ENCODE measurements at regions not wholly inside any gene's neighbourhood (a gene's known extent, or its start where the extent isn't known, plus 50 kb on each side); places are given as distances from the start of the nearest gene placed in this dataset.

- TF ChIP-seq POLR2A (IDR thresholded peaks at IDR 0.05), result no peak
- TF ChIP-seq CTCF (IDR thresholded peaks at IDR 0.05), result no peak
- no peak for TF ChIP-seq POLR2AphosphoS5 (IDR thresholded peaks at IDR 0.05)
- no peak for TF ChIP-seq EP300 (IDR thresholded peaks at IDR 0.05)
Measured at GRCh38 chr18:54465502-54465901, 107.8 kb downstream of the C18orf54 start.
